Uterus (tissue), 3 donors: ENCODE measurements at regions not wholly inside any gene's neighbourhood (a gene's known extent, or its start where the extent isn't known, plus 50 kb on each side); places are given as distances from the start of the nearest gene placed in this dataset.

Experiments
- DNase-seq, 2 donors: peaks; one replicate each; pipeline ENCODE4 v3.0.0-alpha.2; 2019 to 2020
- H3K27ac ChIP-seq, 2 donors: fragments of 200-600 bp; sonication (generic); 1 replicate in 1 of 2; 2 replicates in 1 of 2; pipeline ENCODE4 v1.5.1; 2016 to 2018
- H3K27me3 ChIP-seq, 2 donors: fragments of 200-600 bp; sonication (generic); one replicate each; pipeline ENCODE4 v1.5.1; 2018 to 2019; ENCODE audit warnings: control low read depth in 1 of 2
- H3K36me3 ChIP-seq, 2 donors: fragments of 200-600 bp; sonication (generic); one replicate each; pipeline ENCODE4 v1.5.1; 2019; ENCODE audit warnings: control low read depth in 1 of 2
- H3K4me1 ChIP-seq, 2 donors: fragments of 200-600 bp; sonication (generic); one replicate each; pipeline ENCODE4 v1.5.1; 2018 to 2019; ENCODE audit warnings: control low read depth in 1 of 2
- H3K4me3 ChIP-seq, 2 donors: fragments of 200-600 bp; sonication (generic); 1 replicate in 1 of 2; 2 replicates in 1 of 2; pipeline ENCODE4 v1.5.1; 2018 to 2019; ENCODE audit warnings: mild to moderate bottlenecking in 1 of 2
- H3K9me3 ChIP-seq, 2 donors: fragments of 200-600 bp; sonication (generic); one replicate each; pipeline ENCODE4 v1.5.1; 2019; ENCODE audit warnings: control low read depth in 1 of 2
- CTCF ChIP-seq, 4 experiments: fragments of 200-600 bp in 2 of 4; fragments of 450-650 bp in 2 of 4; sonication (generic) in 2 of 4; IDR thresholded peaks; one replicate each; pipeline ENCODE4 v1.5.1; 2016 to 2019; ENCODE audit warnings: antibody characterized with exemption in 4 of 4, mild to moderate bottlenecking in 2 of 4, moderate library complexity in 1 of 4
- POLR2A ChIP-seq, 2 donors: fragments of 450-650 bp; IDR thresholded peaks; one replicate each; pipeline ENCODE4 v1.6.1; 2016; ENCODE audit warnings: antibody characterized with exemption in 2 of 2, mild to moderate bottlenecking in 1 of 2, moderate library complexity in 1 of 2
- intact Hi-C: fragments of 100-400 bp; cut with DNase I; formaldehyde crosslinking; loops from one replicate; pipeline ENCODE4 v1.15.1; 2023; ENCODE audit warnings: low total_unique reads
- donor health status: DM: yes; HTN: yes; CAD: no.

GRCh38 chr5:2013301-2014057 is 130.8 kb upstream of the IRX4 start:
- Histone ChIP-seq H3K27ac (no peak overlapping the region), H3K4me3 (no peak overlapping the region), H3K27me3 (no peaks in the 10 kb centered on the region), H3K9me3 (no peaks in the 10 kb centered on the region), H3K4me1 (no peaks in the 10 kb centered on the region), H3K36me3 (no peaks in the 10 kb centered on the region)
- DNase-seq: no peak
- TF ChIP-seq CTCF (IDR thresholded peaks at IDR 0.05): no peak
- TF ChIP-seq POLR2A (IDR thresholded peaks at IDR 0.05): no peak
- intact Hi-C loops: no loop called here

GRCh38 chr5:2012885-2013284 is 130.2 kb upstream of the IRX4 start:
- intact Hi-C loops: no loop called here
- Histone ChIP-seq H3K9me3 (no peaks in the 10 kb centered on the region), H3K4me1 (no peaks in the 10 kb centered on the region), H3K27me3 (no peaks in the 10 kb centered on the region), H3K27ac (no peak overlapping the region), H3K36me3 (no peaks in the 10 kb centered on the region), H3K4me3 (no peak overlapping the region)
- no peak for DNase-seq
- no peak for TF ChIP-seq POLR2A (IDR thresholded peaks at IDR 0.05)
- no peak for TF ChIP-seq CTCF (IDR thresholded peaks at IDR 0.05)

GRCh38 chr5:2011481-2012411 is 129.0 kb upstream of the IRX4 start:
- no peaks in the 10 kb centered on the region for H3K9me3 ChIP-seq
- intact Hi-C loops: no loop called here
- no peak overlapping the region for H3K4me3 ChIP-seq
- no peak overlapping the region for H3K27ac ChIP-seq
- no peaks in the 10 kb centered on the region for H3K36me3 ChIP-seq
- TF ChIP-seq CTCF (IDR thresholded peaks at IDR 0.05): no peak
- no peak for TF ChIP-seq POLR2A (IDR thresholded peaks at IDR 0.05)
- no peaks in the 10 kb centered on the region for H3K27me3 ChIP-seq
- H3K4me1 ChIP-seq: no peaks in the 10 kb centered on the region
- no peak for DNase-seq

GRCh38 chr5:2010940-2011339 is 128.2 kb upstream of the IRX4 start:
- Histone ChIP-seq H3K27me3 (no peaks in the 10 kb centered on the region), H3K36me3 (no peaks in the 10 kb centered on the region), H3K9me3 (no peaks in the 10 kb centered on the region), H3K27ac (no peak overlapping the region), H3K4me3 (no peak overlapping the region), H3K4me1 (no peaks in the 10 kb centered on the region)
- intact Hi-C loops: no loop called here
- TF ChIP-seq POLR2A (IDR thresholded peaks at IDR 0.05) (no peak), CTCF (IDR thresholded peaks at IDR 0.05) (no peak)
- DNase-seq: no peak
